ENCODE measurements at regions not wholly inside any gene's neighbourhood (a gene's known extent, or its start where the extent isn't known, plus 50 kb on each side); places are given as distances from the start of the nearest gene placed in this dataset.

GRCh38 chr20:12617076-12617475 is 391.7 kb upstream of the SPTLC3 start:
- Mint-ChIP-seq H3K9me3 (peaks cover 11% of the 10 kb centered on the region), H3K36me3 (no peaks in the 10 kb centered on the region), H3K27me3 (no peaks in the 10 kb centered on the region), H3K4me1 (no peaks in the 10 kb centered on the region), H3K4me3 (no peak overlapping the region), H3K27ac (no peak overlapping the region)

- no peaks in the 10 kb centered on the region for H3K4me1 Mint-ChIP-seq
- H3K4me3 Mint-ChIP-seq: no peak overlapping the region
- H3K9me3 Mint-ChIP-seq: peaks cover 26% of the 10 kb centered on the region
- H3K36me3 Mint-ChIP-seq: no peaks in the 10 kb centered on the region
- H3K27ac Mint-ChIP-seq: no peak overlapping the region
- H3K27me3 Mint-ChIP-seq: no peaks in the 10 kb centered on the region
Observed at GRCh38 chr20:12623870-12624269, 384.9 kb upstream of the SPTLC3 start.

GRCh38 chr20:12627485-12627884 is 381.3 kb upstream of the SPTLC3 start:
- Mint-ChIP-seq H3K27me3 (no peaks in the 10 kb centered on the region), H3K4me3 (no peak overlapping the region), H3K36me3 (no peaks in the 10 kb centered on the region), H3K4me1 (no peaks in the 10 kb centered on the region), H3K9me3 (peaks cover 26% of the 10 kb centered on the region), H3K27ac (no peak overlapping the region)

GRCh38 chr20:12638633-12639312 is 370.0 kb upstream of the SPTLC3 start:
- Mint-ChIP-seq H3K36me3 (no peaks in the 10 kb centered on the region), H3K4me1 (no peaks in the 10 kb centered on the region), H3K27ac (no peak overlapping the region), H3K4me3 (no peak overlapping the region), H3K9me3 (no peaks in the 10 kb centered on the region), H3K27me3 (no peaks in the 10 kb centered on the region)

- H3K4me1 Mint-ChIP-seq: no peaks in the 10 kb centered on the region
- H3K9me3 Mint-ChIP-seq: no peaks in the 10 kb centered on the region
- no peaks in the 10 kb centered on the region for H3K27me3 Mint-ChIP-seq
- H3K4me3 Mint-ChIP-seq: no peak overlapping the region
- H3K27ac Mint-ChIP-seq: no peak overlapping the region
- H3K36me3 Mint-ChIP-seq: no peaks in the 10 kb centered on the region
Observed at GRCh38 chr20:12640251-12640650, 368.5 kb upstream of the SPTLC3 start.

- no peaks in the 10 kb centered on the region for H3K4me1 Mint-ChIP-seq
- no peak overlapping the region for H3K27ac Mint-ChIP-seq
- no peak overlapping the region for H3K4me3 Mint-ChIP-seq
- H3K9me3 Mint-ChIP-seq: no peaks in the 10 kb centered on the region
- no peaks in the 10 kb centered on the region for H3K27me3 Mint-ChIP-seq
- H3K36me3 Mint-ChIP-seq: no peaks in the 10 kb centered on the region
Observed at GRCh38 chr20:12641619-12642018, 367.2 kb upstream of the SPTLC3 start.

- Mint-ChIP-seq H3K27ac (no peak overlapping the region), H3K36me3 (no peaks in the 10 kb centered on the region), H3K4me3 (no peak overlapping the region), H3K4me1 (no peaks in the 10 kb centered on the region), H3K27me3 (no peaks in the 10 kb centered on the region), H3K9me3 (no peaks in the 10 kb centered on the region)
Observed at GRCh38 chr20:12644461-12644860, 364.3 kb upstream of the SPTLC3 start.

- H3K4me1 Mint-ChIP-seq: no peaks in the 10 kb centered on the region
- H3K27me3 Mint-ChIP-seq: no peaks in the 10 kb centered on the region
- H3K36me3 Mint-ChIP-seq: no peaks in the 10 kb centered on the region
Observed at GRCh38 chr20:12649234-12649633, 359.5 kb upstream of the SPTLC3 start.

GRCh38 chr20:12653642-12654041 is 355.1 kb upstream of the SPTLC3 start:
- Mint-ChIP-seq H3K4me1 (no peaks in the 10 kb centered on the region), H3K27ac (no peak overlapping the region), H3K4me3 (no peak overlapping the region), H3K36me3 (no peaks in the 10 kb centered on the region), H3K9me3 (no peaks in the 10 kb centered on the region), H3K27me3 (no peaks in the 10 kb centered on the region)

More at GRCh38 chr20:12649234-12649633, 359.5 kb upstream of the SPTLC3 start:
- H3K27ac Mint-ChIP-seq: no peak overlapping the region
- no peak overlapping the region for H3K4me3 Mint-ChIP-seq
- H3K9me3 Mint-ChIP-seq: no peaks in the 10 kb centered on the region

- Mint-ChIP-seq H3K4me3 (no peak overlapping the region), H3K27me3 (no peaks in the 10 kb centered on the region), H3K4me1 (no peaks in the 10 kb centered on the region), H3K9me3 (peaks cover 5% of the 10 kb centered on the region), H3K36me3 (no peaks in the 10 kb centered on the region), H3K27ac (no peak overlapping the region)
Observed at GRCh38 chr20:12659942-12660341, 348.8 kb upstream of the SPTLC3 start.

- Mint-ChIP-seq H3K27me3 (no peaks in the 10 kb centered on the region), H3K27ac (no peak overlapping the region)
Observed at GRCh38 chr20:12660918-12661317, 347.9 kb upstream of the SPTLC3 start.

GRCh38 chr20:12670301-12670700 is 338.5 kb upstream of the SPTLC3 start:
- no peak overlapping the region for H3K4me3 Mint-ChIP-seq
- no peaks in the 10 kb centered on the region for H3K36me3 Mint-ChIP-seq
- no peaks in the 10 kb centered on the region for H3K4me1 Mint-ChIP-seq
- no peaks in the 10 kb centered on the region for H3K27me3 Mint-ChIP-seq
- H3K27ac Mint-ChIP-seq: no peak overlapping the region
- peaks cover 17% of the 10 kb centered on the region for H3K9me3 Mint-ChIP-seq

More at GRCh38 chr20:12660918-12661317, 347.9 kb upstream of the SPTLC3 start:
- H3K4me3 Mint-ChIP-seq: no peak overlapping the region
- no peaks in the 10 kb centered on the region for H3K4me1 Mint-ChIP-seq
- no peaks in the 10 kb centered on the region for H3K36me3 Mint-ChIP-seq
- peaks cover 5% of the 10 kb centered on the region for H3K9me3 Mint-ChIP-seq

- Mint-ChIP-seq H3K27ac (no peak overlapping the region), H3K36me3 (no peaks in the 10 kb centered on the region), H3K4me3 (no peak overlapping the region), H3K4me1 (no peaks in the 10 kb centered on the region), H3K9me3 (peaks cover 17% of the 10 kb centered on the region), H3K27me3 (no peaks in the 10 kb centered on the region)
Observed at GRCh38 chr20:12673352-12673751, 335.4 kb upstream of the SPTLC3 start.

- no peaks in the 10 kb centered on the region for H3K27me3 Mint-ChIP-seq
- no peaks in the 10 kb centered on the region for H3K36me3 Mint-ChIP-seq
- H3K4me1 Mint-ChIP-seq: no peaks in the 10 kb centered on the region
- H3K4me3 Mint-ChIP-seq: no peak overlapping the region
- H3K27ac Mint-ChIP-seq: no peak overlapping the region
- H3K9me3 Mint-ChIP-seq: peaks cover 4% of the 10 kb centered on the region
Observed at GRCh38 chr20:12677925-12678324, 330.8 kb upstream of the SPTLC3 start.

- H3K9me3 Mint-ChIP-seq: peaks cover 4% of the 10 kb centered on the region
- H3K36me3 Mint-ChIP-seq: no peaks in the 10 kb centered on the region
- H3K4me1 Mint-ChIP-seq: no peaks in the 10 kb centered on the region
- H3K4me3 Mint-ChIP-seq: no peak overlapping the region
- no peak overlapping the region for H3K27ac Mint-ChIP-seq
- no peaks in the 10 kb centered on the region for H3K27me3 Mint-ChIP-seq
Observed at GRCh38 chr20:12679447-12679846, 329.3 kb upstream of the SPTLC3 start.

- no peaks in the 10 kb centered on the region for H3K36me3 Mint-ChIP-seq
- H3K27me3 Mint-ChIP-seq: no peaks in the 10 kb centered on the region
- H3K4me1 Mint-ChIP-seq: no peaks in the 10 kb centered on the region
- H3K4me3 Mint-ChIP-seq: no peak overlapping the region
- no peak overlapping the region for H3K27ac Mint-ChIP-seq
- peaks cover under 1% of the 10 kb centered on the region for H3K9me3 Mint-ChIP-seq
Observed at GRCh38 chr20:12682613-12683012, 326.2 kb upstream of the SPTLC3 start.

GRCh38 chr20:12687476-12687875 is 321.3 kb upstream of the SPTLC3 start:
- Mint-ChIP-seq H3K4me3 (no peak overlapping the region), H3K27me3 (no peaks in the 10 kb centered on the region), H3K4me1 (no peaks in the 10 kb centered on the region), H3K9me3 (peaks cover 7% of the 10 kb centered on the region), H3K27ac (no peak overlapping the region), H3K36me3 (no peaks in the 10 kb centered on the region)

Data from activated naive CD4-positive, alpha-beta T cell treated with anti-CD3 and anti-CD28 coated beads, Interleukin-2, amount 50 U/mL, for 24 hours (primary cell).